GM13976 (cell line): ENCODE measurements at regions not wholly inside any gene's neighbourhood (a gene's known extent, or its start where the extent isn't known, plus 50 kb on each side); places are given as distances from the start of the nearest gene placed in this dataset.
A peak's percentile ranks its signal among the peaks of the same experiment; 100 is the strongest.

Experiments
- DNase-seq: peaks from one replicate; pipeline ENCODE4 v3.0.0; 2012; ENCODE audit warnings: low spot score
- in situ Hi-C: fragments of 300-500 bp; cut with MboI; formaldehyde crosslinking; loops from one replicate; pipeline ENCODE4 v1.12.0; 2022; ENCODE audit warnings: low sequenced_read_pairs, mixed read lengths, inconsistent platforms; ENCODE audit not compliant: unreplicated experiment
- TF ChIP-seq, protein P1 (sequence below): IDR thresholded peaks from 2 replicates; pipeline ENCODE4 v1.5.1; 2012; ENCODE audit warnings: borderline replicate concordance, mild to moderate bottlenecking; ENCODE audit not compliant: insufficient read depth; ENCODE audit errors: extremely low read depth, missing control alignments, control extremely low read depth

- in situ Hi-C loops = no loop called here
- TF ChIP-seq, protein P1, sequence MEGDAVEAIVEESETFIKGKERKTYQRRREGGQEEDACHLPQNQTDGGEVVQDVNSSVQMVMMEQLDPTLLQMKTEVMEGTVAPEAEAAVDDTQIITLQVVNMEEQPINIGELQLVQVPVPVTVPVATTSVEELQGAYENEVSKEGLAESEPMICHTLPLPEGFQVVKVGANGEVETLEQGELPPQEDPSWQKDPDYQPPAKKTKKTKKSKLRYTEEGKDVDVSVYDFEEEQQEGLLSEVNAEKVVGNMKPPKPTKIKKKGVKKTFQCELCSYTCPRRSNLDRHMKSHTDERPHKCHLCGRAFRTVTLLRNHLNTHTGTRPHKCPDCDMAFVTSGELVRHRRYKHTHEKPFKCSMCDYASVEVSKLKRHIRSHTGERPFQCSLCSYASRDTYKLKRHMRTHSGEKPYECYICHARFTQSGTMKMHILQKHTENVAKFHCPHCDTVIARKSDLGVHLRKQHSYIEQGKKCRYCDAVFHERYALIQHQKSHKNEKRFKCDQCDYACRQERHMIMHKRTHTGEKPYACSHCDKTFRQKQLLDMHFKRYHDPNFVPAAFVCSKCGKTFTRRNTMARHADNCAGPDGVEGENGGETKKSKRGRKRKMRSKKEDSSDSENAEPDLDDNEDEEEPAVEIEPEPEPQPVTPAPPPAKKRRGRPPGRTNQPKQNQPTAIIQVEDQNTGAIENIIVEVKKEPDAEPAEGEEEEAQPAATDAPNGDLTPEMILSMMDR = no peak
- DNase-seq = no peak
Measured at GRCh38 chr5:121688126-121688525, 163.6 kb upstream of the FTMT start.

DNA sequence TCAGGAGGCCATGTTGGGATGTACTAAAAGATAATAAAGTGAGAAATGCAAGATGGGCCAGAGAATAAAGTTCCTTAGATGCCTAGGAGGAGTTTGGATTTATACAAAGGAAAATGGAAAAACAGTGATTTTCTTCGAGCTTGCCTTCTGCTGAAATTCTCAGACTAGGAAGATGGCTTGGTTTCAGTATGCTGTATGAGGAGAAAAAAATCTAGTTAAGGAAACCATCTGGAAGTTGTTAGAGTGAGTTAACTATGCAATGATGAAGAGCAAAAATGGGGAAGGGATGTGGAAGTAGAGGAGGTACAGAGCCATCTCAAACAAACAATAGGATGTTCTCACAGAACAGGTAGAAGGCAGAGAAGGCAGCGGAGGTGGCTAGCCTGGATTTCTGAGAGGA is 162.9 kb upstream of the FTMT start:
- no peak for DNase-seq
- TF ChIP-seq, protein P1 = no peak
- in situ Hi-C loops = no loop called here

DNA sequence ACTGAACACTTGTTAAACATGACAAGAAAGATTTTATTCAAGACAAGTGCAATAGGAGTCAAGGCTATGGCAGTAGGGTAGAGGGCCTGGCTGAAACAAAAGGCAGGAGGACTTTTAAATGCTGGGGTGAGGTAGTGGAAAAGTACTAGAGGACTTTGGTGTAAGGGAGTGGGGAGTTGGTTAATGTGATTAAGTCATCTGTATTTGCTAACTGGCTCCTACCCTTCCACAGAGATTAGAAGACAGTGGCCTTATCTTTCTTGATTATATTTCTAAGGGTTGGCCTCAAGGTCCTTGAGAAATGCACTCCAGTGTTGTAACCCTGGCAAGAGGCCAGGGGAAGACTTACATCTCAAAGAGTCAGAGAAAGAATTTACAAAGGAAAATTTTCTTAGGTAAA is 160.2 kb upstream of the FTMT start:
- in situ Hi-C loops = no loop called here

GRCh38 chr5:121692158-121692557 is 159.5 kb upstream of the FTMT start:
- no peak for DNase-seq
- TF ChIP-seq, protein P1 = no peak
- in situ Hi-C loops = no loop called here

More for the DNA sequence above, 160.2 kb upstream of the FTMT start:
- no peak for DNase-seq
- TF ChIP-seq, protein P1 = no peak

- no peak for DNase-seq
- TF ChIP-seq, protein P1 = no peak
- in situ Hi-C loops = no loop called here
Measured at GRCh38 chr5:121693864-121694263, 157.8 kb upstream of the FTMT start.

DNA sequence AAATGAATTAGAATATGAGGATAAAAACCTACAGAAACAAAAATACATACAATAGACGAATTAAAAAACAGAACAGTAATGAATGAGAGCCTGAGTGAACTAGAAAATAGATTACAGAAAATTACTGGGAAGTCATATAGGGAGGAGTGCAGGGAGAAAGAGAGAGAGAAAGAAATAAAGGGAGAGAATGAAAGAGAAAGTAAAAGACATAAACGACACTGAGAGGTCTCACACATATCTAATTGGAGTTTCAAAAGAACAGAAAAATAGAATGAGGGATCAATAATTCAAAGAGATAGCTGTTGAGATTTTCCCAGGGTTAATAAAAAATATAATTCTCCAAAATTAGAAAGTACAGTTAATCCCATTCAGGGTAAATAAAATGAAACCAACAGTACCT is 156.4 kb upstream of the FTMT start:
- TF ChIP-seq, protein P1 = no peak
- in situ Hi-C loops = no loop called here
- DNase-seq = peak; percentile 2

DNA sequence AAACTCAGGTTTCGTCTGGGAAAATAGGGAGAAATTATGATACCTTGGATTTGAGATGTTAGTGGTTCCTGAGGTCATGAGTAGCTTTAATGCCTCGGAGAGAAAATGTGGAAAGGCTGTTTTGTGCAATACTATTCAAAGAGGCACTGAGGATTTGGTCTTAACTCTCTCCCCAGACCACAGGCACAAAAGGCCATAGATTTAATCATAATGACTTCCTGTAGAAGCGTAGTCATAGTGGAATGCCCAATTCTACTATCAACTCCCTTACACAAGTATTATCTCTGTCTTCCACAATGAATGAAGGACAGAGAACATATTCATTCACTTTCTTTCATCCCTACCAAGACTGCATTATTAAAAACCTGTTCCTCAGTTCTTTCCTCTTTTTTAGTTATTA is 153.0 kb upstream of the FTMT start:
- in situ Hi-C loops = no loop called here
- DNase-seq = no peak
- TF ChIP-seq, protein P1 = no peak
